Fibroblast of skin of right biceps (primary cell): ENCODE measurements at regions not wholly inside any gene's neighbourhood (a gene's known extent, or its start where the extent isn't known, plus 50 kb on each side); places are given as distances from the start of the nearest gene placed in this dataset.

Experiments
- DNase-seq: peaks from one replicate; pipeline ENCODE4 v3.0.0-alpha.2; 2013

DNA sequence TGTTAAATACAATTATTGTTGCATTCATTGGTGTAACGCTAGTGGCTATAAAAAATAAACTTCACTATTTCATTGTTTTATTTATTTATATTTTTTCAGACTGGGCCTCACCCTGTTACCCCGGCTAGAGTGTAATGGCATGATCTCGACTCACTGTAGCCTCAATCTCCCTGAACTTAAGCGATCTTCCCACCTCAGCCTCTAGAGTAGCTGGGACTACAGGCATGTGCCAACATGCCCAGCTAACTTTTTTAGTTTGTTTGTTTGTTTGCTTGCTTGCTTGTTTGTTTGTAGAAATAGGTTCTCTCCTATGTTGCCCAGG lies 387.4 kb upstream of the PTBP2 start:
- DNase-seq = no peak

DNA sequence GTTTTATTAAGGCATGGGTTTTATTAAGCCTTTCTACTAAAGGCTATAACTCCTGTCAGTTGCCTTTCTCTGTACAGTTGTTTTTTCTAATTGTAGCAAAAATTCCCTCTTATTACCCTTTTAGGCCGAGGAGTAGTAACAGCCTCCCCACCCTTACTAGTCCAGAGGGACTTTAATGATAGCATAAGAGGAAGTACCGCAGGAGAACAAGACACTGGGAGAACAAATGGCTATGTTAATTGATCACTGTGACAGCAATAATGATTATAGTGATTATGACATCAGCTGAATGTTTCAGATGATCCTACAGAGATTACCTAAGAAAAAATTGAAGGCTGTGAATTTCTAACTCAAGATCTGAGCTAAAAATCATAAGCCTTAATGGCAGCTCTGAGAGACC lies 383.0 kb upstream of the PTBP2 start:
- DNase-seq = no peak

DNA sequence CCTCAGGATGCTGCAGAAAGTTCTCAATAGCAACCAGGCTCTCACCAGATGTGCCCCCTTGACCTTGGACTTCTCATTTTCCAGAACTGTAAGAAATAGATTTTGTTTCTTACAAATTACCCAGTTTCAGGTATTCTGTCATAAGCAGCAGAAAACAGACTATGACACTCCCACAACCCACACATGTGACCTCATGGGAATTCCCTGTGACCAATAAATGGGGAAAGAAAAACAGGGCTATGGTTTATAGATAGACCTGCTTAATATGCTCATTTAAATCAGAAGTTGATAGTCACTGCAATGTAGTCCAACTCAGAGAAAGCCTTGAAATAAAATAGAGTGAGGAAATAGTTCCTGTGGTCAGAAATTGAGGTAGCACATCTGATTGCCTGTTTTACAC lies 380.9 kb upstream of the PTBP2 start:
- DNase-seq = no peak

DNA sequence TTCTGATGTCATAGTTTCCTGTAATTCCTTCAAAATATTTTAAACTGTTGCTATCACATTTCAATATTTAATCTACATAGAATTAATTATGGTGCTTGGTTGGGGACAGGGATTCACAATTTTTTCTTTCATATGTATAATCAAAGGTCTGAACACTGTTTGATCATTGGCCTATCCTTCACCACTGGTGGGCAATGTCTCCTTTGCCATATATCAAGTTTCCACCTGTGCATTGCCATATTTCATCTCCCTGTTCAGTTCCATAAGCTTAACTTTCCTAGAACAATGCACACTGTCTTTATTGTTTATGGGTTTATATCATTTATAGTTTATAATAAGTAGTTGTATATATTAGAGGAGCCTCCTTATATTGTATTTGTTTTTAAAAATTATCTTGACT lies 374.9 kb upstream of the PTBP2 start:
- DNase-seq = no peak

DNA sequence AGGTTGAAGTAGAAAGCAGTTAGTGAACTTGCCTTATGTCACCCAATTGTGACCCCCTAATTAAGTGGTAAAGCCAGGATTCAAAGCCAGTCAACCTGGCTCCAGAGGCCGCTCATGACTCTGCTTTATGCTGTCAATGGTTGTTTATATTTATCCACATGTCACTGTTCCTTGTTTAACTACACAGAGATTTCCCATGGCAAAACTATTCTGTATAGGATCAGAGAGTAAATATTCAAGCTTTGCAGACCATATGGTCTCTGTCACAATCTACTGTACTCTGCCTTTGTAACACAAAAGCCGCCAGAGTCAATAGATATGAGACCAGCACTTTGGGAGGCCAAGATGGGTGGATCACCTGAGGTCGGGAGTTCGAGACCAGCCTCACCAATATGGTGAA lies 371.7 kb upstream of the PTBP2 start:
- DNase-seq = no peak

DNA sequence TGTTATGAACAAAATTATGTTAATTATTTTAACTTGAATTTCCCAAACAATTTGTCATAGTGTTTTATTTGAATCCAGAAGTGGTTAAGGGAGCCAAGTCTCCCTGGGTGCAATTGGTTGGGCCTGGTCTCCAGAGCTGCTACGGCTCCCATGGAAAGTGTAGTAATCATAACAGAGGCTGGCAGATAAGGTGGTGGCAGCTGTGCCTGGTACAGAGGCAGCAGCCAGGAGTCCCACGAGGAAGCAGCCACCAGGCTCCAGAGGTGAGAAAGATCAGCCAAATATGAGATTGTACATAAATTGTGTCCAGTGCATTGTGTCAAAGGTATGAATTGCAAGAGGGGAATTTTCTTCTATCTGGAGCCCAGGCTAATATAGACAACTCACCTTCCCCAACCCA lies 368.9 kb upstream of the PTBP2 start:
- no peak for DNase-seq

DNA sequence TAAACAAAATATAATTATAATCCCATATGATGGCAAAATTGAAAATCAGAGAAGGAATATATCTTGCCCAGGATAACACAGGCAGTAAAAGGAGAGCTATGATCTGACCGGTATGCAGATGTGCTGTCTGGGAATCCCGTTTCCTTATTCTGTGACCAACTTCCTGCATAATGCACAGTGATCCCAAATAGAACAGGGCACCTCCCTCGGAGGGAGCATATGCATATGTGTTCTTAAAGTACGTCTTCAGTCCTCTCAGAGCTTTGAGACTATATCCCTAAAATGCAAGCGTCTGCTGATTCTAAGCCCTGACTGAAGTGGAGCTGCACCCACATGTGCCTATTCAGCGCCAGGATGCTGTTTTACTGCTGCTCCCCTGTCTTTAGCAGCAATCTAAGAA lies 366.1 kb upstream of the PTBP2 start:
- no peak for DNase-seq

DNA sequence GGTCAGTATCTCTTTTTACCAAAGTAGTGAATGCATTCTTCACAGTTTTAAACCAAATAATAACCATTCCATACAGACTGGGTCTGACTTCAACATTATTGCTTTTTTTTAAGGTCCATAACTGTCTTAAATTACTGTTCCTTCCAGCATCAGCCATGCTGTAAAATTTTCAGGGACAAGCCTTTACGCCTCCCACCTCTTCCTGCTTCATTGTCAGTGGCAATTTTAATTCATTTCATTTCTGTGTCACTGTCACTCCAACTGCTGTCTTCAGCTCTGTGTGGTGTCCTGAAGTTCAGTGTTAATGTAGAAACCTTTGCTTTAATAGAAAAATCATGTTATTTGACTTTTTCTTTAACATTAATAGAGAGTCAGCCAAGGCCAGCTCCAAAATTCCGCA lies 365.6 kb upstream of the PTBP2 start:
- DNase-seq = no peak

DNA sequence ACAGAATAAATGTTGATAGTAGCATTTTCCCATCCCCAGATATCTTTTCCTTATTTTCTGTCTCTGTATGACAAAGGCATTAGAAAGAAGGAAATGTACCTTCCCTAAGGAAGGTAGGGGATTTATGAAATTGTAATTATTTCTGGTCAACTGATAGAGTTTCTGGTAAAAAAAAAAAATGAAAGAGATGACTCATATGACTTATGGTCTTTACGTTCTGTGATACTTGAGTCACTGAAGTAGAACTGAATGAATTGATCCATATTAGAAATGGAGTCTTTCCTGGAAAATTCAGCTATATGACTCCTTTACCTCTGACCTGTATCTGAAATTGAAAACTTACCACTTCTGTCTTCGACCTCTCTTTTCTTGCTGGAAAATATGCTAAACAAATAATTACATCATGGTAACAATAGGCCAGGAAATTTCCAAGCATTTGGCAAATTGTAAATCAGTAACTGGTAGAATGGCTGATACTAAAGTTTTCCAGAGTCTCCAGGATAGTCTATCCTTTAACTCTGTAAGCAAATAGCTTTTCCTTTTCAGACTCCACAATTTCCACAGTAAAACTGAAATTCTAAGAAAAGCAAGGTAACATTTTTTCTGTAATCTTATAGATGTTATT lies 364.3 kb upstream of the PTBP2 start:
- DNase-seq = no peak

DNA sequence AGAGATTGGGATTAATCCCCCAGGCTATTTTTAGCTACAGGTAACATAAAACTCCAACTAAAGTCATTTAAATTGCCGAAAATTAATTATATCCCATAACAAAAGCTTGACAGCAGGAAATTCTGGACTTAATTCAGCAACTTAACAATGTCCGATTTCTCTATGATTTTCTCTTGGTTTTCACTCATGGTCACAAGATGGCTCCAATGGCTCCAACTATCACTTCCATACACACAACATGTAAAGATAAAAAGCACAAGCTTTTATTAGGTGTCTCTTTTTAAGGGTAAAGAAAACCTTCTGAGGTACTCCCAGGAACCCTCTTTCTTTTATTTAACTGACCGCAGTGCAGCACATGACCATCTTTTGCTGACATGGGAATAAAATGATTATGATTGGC lies 363.5 kb upstream of the PTBP2 start:
- no peak for DNase-seq

DNA sequence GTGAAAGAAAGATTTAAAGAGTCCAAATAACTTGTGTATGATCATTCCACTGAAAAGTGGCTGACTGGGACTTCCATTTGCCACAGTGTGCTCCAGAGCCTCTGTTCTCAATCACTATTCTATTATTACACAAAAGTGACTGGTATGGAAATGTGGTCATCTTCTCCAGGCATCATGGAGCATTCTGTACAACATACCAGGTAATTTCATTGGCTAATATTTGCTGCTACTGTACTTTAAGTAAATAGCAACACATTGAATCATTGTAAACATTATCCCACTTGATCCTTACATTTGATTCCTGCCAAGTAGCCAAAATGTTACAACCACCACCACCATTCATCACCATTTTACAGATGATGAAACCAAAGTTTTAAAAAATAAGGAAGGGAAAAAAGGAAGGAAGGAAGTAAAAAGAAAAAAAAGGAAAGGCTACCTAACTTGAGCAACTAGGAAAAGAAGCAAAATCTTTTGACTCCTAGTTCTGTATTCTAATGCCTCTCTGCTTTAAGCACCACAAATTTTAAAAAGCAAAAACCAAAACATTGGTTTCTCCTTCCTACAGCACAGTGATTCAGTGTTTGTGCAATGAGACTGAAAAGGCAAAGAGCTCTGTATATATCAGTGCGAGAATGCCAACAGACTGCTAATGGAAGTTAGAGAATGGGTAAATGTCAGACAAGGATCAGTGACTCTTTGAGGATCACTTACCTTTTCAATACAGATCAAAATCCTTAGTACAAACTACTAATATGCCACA lies 361.4 kb upstream of the PTBP2 start:
- DNase-seq = peak; percentile 39

DNA sequence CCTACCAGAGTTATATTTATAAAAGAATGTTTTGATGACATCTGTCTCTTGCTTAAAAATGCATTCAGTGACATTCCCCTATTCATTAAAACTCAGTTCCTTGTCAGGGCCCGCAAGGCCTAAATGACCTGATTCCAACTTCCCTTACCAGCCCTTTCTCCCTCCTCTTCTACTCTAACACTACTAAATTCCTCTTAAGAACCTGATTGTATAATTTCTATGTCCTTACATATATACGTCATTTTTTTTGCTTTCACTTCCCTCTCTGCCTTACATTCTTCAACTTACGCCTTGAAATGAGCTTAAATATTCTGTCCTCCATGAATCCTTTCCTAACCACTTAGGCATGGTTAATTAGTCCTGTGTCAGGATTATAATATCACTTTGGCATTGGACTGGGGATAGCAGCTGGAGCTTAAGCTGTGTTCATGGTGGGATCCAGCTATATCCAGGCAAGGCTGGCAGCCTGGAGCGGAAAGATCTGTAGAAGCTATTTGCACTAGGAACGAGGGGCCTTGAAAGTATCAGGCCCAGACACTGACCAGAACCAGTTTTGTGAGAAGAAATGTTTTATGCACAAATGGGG lies 360.2 kb upstream of the PTBP2 start:
- no peak for DNase-seq

DNA sequence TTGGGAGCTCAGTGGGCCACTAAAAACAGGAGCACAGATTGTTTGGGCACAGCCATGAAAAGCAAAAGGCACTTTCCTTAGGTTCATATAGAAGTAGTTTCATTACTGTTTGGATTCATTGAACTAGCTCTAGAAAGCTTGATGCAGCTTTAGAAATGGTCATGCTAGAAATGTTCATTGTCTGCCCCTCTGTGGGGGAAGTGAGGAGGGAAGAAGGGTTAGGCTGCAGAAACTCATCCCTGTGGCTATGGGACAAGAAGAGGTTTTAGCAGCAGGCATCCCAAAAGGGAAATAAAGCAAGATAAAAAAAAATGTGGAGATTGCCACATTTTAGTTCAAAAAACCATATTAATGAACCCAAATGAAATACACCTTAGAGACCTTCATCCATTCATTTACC lies 359.6 kb upstream of the PTBP2 start:
- peak; percentile 20 for DNase-seq

DNA sequence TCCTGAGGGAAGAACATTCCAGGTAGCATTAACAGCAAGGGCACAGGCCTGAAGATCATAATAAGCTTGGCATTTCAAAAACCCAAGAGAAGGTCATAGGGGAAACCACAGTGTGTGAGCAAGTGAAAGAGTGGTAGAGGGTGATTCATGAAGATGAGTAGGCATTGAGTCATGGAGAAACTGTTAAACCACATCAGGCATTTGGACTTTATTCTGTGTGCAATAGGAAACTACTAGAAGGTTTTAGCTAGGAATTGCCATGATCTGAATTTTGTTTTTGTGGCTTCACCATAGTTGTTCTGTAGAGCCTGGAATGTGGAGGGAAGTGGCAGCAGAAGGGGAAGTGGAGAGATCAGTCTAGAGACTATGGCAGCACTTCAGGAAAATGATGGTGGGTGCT lies 359.0 kb upstream of the PTBP2 start:
- peak; percentile 99 for DNase-seq

DNA sequence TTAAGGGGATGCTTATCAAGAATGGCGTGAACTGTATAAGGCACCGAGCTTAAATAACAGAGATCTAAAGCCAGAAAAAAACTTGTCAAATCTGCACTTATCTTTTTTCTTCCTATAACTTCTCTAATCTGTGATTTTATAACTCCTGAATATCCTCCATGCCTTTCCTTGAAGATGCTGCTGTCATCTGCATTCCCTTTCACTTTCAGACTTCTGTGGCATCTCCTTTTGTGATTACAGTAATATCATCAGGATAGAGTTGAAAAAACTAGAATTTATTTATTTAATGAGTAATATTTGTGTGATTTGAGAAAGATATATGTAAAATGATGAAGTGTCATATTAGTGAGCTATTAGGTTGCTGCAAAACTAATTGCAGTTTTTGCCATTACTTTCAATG lies 357.8 kb upstream of the PTBP2 start:
- peak; percentile 21 for DNase-seq

DNA sequence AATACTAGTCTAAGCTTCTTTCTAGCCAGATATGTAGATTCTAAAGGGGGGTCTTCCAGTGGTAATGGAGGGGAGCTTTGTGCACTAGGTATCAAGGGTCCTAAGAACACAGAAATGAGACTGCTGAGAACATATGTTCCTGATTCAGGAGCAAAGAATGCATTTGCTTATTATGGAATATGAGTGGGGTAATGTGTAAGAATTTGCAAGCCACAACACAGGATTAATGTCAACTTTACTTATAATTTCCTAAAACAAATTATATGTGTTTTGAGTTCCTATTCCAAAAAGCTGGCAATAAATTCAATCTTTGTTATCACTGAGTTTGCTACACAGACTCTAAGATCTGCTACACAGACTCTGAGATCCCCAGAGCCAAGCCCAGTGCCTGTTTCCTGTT lies 357.0 kb upstream of the PTBP2 start:
- DNase-seq = peak; percentile 71

DNA sequence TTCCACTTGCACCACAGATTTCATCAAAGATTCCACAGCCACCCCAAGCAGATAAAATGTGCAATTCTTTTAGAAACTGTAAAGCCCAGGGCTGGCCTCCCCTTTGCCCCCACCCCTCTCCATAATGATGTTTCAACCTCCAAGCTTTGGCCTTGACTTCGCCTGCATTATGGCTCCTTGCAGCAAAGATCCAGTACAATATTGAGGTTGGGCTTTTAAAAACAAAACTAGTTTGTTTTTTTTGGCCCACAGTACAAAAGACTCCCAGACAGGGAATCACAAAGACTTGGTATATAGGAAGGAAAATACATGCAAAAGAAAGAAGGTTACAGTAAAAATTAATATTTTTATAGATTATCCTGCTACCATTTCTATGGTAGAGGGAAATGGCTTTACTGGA lies 356.5 kb upstream of the PTBP2 start:
- DNase-seq = peak; percentile 35

DNA sequence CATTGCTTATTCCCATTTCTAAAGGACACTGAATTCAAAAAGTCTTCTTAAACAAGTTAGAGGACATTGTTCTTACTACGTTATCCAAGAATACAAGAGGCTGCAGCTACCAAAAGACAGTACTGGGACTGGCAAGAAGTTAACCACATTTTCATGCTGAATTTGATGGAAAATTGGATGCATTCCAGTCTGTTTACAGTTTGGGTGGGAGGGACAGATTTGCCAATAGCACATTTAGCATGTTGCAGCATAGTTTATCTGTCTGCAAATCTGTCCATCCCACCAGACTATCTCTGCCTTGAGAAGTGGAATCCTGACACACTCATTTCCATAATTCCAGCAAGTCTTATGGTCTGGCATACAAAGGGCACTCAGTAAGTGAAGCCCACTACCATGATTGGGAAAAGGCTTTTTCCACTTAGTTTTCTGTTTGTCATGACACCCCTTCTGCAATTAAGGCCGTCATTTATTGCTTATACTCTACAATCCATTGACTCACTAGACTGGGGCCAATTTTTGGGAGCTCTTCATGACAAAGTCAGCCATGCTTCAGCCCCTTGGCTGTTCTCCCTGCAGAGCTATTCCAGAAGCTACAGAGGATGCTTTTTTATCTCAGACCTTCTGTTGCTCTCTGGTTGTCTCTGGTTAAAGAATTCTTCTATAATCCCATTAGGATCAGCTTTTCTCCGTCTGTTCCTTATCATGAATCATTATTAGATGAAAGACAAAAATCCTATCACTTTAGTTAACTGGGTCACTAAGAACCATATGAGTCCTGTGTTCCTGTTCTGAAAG lies 355.8 kb upstream of the PTBP2 start:
- peak; percentile 41 for DNase-seq

DNA sequence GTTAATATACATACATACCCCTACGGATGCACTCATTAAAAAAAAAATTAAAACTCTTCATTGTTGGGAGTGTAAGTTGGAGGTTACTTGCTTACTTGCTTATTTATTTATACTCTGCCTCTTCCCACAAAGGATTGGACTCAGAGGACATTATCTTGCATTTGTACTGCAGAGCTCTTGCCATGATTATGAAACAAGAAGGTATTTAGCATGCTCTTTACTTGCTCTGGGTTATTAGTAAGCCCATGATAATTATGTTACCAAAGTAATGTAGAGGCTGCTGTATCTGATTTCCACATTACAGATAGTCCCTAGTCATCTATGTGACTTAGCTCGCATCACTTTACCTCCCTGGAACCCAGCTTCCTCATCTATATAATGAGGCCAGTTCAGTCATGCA lies 355.1 kb upstream of the PTBP2 start:
- DNase-seq = peak; percentile 31

DNA sequence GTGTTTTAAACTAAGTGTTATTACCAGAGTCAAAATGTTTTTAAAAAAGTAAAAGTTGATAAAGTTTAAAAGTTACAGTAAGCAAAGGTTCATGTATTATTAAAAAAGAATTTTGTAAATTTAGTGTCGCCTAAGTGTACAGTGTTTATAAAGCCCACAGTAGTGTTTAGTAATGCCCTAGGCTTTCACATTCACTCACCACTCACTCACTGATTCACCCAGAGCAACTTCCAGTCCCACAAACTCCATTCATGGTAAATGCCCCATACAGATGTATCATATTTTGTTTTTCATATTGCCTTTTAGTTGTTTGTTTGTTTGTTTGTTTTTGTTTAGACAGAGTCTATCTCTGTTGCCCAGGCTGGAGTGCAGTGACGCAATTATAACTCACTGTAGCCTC lies 353.8 kb upstream of the PTBP2 start:
- peak; percentile 18 for DNase-seq

DNA sequence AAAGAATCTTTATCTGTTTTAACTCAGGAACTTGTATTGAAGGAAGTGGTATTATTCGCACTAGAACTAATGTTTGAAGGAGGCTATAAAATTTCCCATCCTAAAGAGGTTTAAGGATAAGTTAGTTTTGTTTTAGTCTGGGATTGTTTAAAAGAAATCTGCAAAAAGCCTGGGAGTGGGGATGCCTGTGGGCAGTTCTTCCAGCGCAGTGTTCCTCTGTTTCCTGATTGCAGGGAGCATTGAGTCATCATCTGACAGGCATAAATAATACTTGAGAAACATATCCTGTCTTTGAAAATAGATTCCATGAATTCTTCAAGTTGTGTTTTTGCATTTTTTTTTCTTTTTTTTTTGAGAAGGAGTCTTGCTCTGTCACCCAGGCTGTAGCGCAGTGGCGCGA lies 350.8 kb upstream of the PTBP2 start:
- peak; percentile 95 for DNase-seq

DNA sequence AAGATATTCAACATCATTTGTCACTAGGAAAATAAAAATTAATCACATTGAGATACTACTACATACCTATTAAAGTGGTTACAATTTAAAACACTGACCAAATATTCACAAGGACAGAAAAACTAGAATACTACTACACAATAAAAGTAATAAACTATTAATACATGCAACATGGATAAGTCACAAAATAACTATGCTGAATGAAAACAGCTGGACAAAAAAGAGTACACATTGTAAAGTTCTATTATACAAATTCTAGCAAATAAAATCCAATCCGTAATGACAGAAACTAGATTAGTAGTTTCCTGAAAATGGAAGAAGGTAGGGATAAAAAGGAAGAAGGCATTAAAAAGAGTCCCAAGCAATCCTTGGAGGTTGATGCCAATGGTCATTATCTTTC lies 348.7 kb upstream of the PTBP2 start:
- no peak for DNase-seq

DNA sequence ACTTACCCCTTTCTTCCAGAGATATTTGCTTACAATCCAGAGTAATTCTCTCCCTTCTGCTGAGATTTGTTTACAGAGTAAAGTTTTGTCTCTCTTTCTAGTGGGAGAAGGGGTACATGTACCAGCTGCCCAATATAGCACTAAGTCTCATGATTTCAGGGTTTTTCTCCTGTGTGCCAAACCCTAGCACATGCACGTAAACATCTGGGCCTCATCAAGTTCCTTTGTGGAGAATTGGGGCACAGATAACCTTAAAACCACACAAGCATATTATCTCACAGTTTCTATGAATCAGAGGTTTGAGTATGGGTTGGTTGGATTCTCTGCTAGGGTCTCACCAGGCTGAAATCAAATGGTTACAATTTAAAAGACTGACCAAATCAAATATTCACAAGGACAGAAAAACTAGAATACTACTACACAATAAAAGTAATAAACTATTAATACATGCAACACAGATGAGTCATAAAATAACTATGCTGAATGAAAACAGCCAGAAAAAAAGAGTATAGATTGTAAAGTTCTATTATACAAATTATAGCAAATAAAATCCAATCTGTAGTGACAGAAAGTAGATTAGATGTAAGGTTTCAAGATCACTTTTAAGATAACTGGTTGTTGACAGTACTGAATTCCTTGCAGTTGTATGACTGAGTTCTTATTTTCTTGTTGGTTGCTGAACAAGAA lies 347.4 kb upstream of the PTBP2 start:
- DNase-seq = peak; percentile 48
